PC-9 (cell line): ENCODE measurements at regions not wholly inside any gene's neighbourhood (a gene's known extent, or its start where the extent isn't known, plus 50 kb on each side); places are given as distances from the start of the nearest gene placed in this dataset.

Experiments
- BruUV-seq: library from RNA; stranded (reverse); fragments of 400-500 nt; replicated peaks from 2 replicates; lab custom pipeline; 2021; lab: Mats Ljungman, UMichigan
- CTCF ChIA-PET: fragments of 300-600 bp; sonication (Branson Sonifier 250); formaldehyde crosslinking; loops from one replicate; lab custom pipeline; 2022; ENCODE audit warnings: antibody characterized with exemption; lab: Charles Lee
- POLR2A ChIA-PET: fragments of 300-600 bp; sonication (Branson Sonifier 250); formaldehyde crosslinking; loops from one replicate; lab custom pipeline; 2022; ENCODE audit warnings: antibody characterized with exemption; ENCODE audit not compliant: unreplicated experiment; lab: Charles Lee
- DNase-seq, 2 experiments: peaks; one replicate each; pipeline versions ENCODE4 v3.0.0 to v3.0.0-alpha.2; 2015 to 2022; ENCODE audit warnings: mixed read lengths in 1 of 2
- H2AFZ ChIP-seq: fragments of 200-600 bp; sonication (generic); 2 replicates; pipeline ENCODE4 v1.8.1; 2017; ENCODE audit warnings: antibody characterized with exemption
- H3F3A ChIP-seq: fragments of 200-600 bp; sonication (generic); 2 replicates; pipeline ENCODE4 v1.8.1; 2017; ENCODE audit warnings: antibody characterized with exemption, mild to moderate bottlenecking, low read depth; ENCODE audit not compliant: insufficient read depth
- H3K27ac ChIP-seq: fragments of 200-600 bp; sonication (generic); 2 replicates; pipeline ENCODE4 v1.6.1; 2016; ENCODE audit warnings: mixed run types
- H3K27me3 ChIP-seq: fragments of 200-600 bp; sonication (generic); 2 replicates; pipeline ENCODE4 v1.6.1; 2016; ENCODE audit warnings: low read depth, mixed run types; ENCODE audit not compliant: insufficient read depth
- H3K36me3 ChIP-seq: fragments of 200-600 bp; sonication (generic); 2 replicates; pipeline ENCODE4 v1.6.1; 2016; ENCODE audit warnings: low read depth, mixed run types
- H3K4me1 ChIP-seq: fragments of 200-600 bp; sonication (generic); replicated peaks from 2 replicates; pipeline ENCODE4 v1.6.1; 2016; ENCODE audit warnings: mixed run types; ENCODE audit not compliant: insufficient read depth
- H3K4me2 ChIP-seq: fragments of 200-600 bp; sonication (generic); 2 replicates; pipeline ENCODE4 v1.6.1; 2017; ENCODE audit warnings: mixed run types
- H3K4me3 ChIP-seq: fragments of 200-600 bp; sonication (generic); 2 replicates; pipeline ENCODE4 v1.6.1; 2016; ENCODE audit warnings: mixed run types
- H3K79me2 ChIP-seq: fragments of 200-600 bp; sonication (generic); 2 replicates; pipeline ENCODE4 v1.6.1; 2017; ENCODE audit warnings: low read depth, mixed run types
- H3K9me2 ChIP-seq: fragments of 200-600 bp; sonication (generic); 2 replicates; pipeline ENCODE4 v1.8.1; 2017; ENCODE audit warnings: mild to moderate bottlenecking; ENCODE audit not compliant: insufficient read depth
- H3K9me3 ChIP-seq: fragments of 200-600 bp; sonication (generic); 2 replicates; pipeline ENCODE4 v1.8.1; 2016; ENCODE audit warnings: low read depth; ENCODE audit not compliant: insufficient read depth
- H4K20me1 ChIP-seq: fragments of 200-600 bp; sonication (generic); 2 replicates; pipeline ENCODE4 v1.8.1; 2017; ENCODE audit not compliant: insufficient read depth
- EZH2 ChIP-seq: fragments of 200-600 bp; sonication (generic); IDR thresholded peaks from 2 replicates; pipeline ENCODE4 v1.8.0; 2017; ENCODE audit warnings: antibody characterized with exemption, low read depth
- intact Hi-C: fragments of 100-400 bp; cut with micrococcal nuclease; formaldehyde crosslinking; loops from one replicate; pipeline ENCODE4 v1.10.0; 2022; ENCODE audit not compliant: unreplicated experiment
- TF ChIP-seq, protein P1 (sequence below): fragments of 200-600 bp; sonication (generic); conservative IDR thresholded peaks from 2 replicates; pipeline ENCODE4 v1.6.1; 2017; ENCODE audit warnings: mixed run types, antibody characterized with exemption, mild to moderate bottlenecking, moderate library complexity

DNA sequence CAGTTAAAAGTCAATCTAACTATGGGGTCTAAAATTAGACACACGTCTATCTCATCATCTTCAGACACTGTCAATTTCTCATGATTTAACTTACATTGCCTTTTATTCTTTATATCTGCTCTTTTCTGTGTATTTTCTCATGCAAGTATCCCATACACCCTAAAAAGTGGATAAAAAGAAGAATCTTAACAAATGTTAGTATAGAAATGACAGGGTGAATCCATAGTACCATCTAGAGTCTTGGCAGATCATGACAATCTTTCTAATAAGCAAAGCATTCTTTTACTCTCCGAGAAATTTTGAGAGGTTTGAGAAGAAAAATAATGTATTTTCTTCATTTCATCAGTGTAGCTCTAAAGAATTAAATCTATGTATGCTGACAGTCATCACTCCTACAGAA, 382.7 kb downstream of the C6orf118 start:
- H3K9me3 ChIP-seq = no peaks in the 10 kb centered on the region
- no peaks in the 10 kb centered on the region for H4K20me1 ChIP-seq
- H3K9me2 ChIP-seq = no peaks in the 10 kb centered on the region
- no peaks in the 10 kb centered on the region for H3F3A ChIP-seq
- no peaks in the 10 kb centered on the region for H3K27me3 ChIP-seq
- DNase-seq = no peak
- H3K27ac ChIP-seq = no peak overlapping the region
- no peaks in the 10 kb centered on the region for H3K79me2 ChIP-seq
- no peaks in the 10 kb centered on the region for H3K4me1 ChIP-seq
- no peaks in the 10 kb centered on the region for H3K36me3 ChIP-seq
- BruUV-seq = no TSS peak
- intact Hi-C loops = loop anchor here (2.0 to 5.0 kb wide), 2 partner anchors 1509 to 1746 kb away; no protein-coding TSS in a partner anchor
- no peak overlapping the region for H3K4me2 ChIP-seq
- no peak overlapping the region for H3K4me3 ChIP-seq
- H2AFZ ChIP-seq = no peak overlapping the region
- CTCF ChIA-PET = no interaction called here
- TF ChIP-seq, protein P1, sequence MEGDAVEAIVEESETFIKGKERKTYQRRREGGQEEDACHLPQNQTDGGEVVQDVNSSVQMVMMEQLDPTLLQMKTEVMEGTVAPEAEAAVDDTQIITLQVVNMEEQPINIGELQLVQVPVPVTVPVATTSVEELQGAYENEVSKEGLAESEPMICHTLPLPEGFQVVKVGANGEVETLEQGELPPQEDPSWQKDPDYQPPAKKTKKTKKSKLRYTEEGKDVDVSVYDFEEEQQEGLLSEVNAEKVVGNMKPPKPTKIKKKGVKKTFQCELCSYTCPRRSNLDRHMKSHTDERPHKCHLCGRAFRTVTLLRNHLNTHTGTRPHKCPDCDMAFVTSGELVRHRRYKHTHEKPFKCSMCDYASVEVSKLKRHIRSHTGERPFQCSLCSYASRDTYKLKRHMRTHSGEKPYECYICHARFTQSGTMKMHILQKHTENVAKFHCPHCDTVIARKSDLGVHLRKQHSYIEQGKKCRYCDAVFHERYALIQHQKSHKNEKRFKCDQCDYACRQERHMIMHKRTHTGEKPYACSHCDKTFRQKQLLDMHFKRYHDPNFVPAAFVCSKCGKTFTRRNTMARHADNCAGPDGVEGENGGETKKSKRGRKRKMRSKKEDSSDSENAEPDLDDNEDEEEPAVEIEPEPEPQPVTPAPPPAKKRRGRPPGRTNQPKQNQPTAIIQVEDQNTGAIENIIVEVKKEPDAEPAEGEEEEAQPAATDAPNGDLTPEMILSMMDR = no peak
- no peak for TF ChIP-seq EZH2
- POLR2A ChIA-PET = no interaction called here

DNA sequence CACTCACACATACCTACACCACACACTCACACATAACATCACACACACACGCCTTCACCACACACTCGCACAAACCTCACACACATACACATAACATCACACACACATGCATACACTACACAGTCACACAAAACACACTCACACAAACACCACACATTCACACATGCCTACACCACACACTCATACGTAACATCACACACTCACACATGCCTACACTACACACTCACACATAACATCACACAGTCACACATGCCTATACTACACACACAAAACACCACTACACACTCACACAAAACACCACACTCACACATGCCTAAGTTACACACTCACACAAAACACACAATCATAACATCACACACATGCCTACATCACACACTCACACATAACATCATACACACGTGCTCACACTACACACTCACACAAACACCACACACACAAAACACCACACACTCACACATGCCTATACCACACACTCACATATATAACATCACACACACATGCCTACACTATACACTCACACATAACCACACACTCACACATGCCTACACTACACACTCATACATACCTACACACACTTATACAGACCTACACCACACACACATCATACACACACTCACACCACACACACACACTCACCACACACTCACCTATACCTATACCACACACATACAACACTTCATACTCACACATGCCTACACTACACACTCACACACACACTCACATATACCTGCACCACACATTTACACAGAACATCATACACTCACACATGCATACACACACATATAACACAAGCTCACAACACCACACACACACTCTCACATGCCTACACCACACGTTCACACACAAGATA, 383.5 kb downstream of the C6orf118 start:
- TF ChIP-seq, protein P1 = no peak
- no peak for TF ChIP-seq EZH2
- Histone ChIP-seq H3F3A (no peaks in the 10 kb centered on the region), H3K4me2 (no peak overlapping the region), H3K27ac (no peak overlapping the region), H4K20me1 (no peaks in the 10 kb centered on the region), H2AFZ (no peak overlapping the region), H3K4me3 (no peak overlapping the region), H3K79me2 (no peaks in the 10 kb centered on the region), H3K36me3 (no peaks in the 10 kb centered on the region), H3K9me3 (no peaks in the 10 kb centered on the region), H3K4me1 (no peaks in the 10 kb centered on the region), H3K9me2 (no peaks in the 10 kb centered on the region), H3K27me3 (no peaks in the 10 kb centered on the region)
- BruUV-seq = no TSS peak
- DNase-seq = no peak
- ChIA-PET POLR2A (no interaction called here), CTCF (no interaction called here)
- intact Hi-C loops = loop anchor here (2.0 to 5.0 kb wide), 2 partner anchors 1509 to 1745 kb away; no protein-coding TSS in a partner anchor

DNA sequence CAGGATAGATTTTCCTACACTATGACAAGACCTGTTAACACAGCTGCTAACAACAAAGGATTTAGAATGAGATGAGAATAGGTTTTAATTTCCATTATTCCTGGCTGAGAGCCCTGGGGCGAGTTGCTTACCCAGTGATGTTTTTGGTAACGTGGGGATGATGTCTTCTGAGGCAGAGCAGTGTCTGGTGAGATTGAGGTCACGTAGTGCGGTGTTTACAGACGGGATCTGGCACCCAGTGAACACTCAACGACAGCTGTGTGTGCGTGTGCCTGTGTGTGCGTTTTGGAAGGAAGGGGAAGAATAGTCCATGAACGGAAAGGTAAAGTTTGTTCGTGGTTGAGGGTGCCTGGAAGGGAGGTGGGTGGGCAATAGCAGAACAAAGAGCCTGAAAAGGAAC, 384.7 kb downstream of the C6orf118 start:
- no peak overlapping the region for H3K27ac ChIP-seq
- ChIA-PET CTCF (no interaction called here), POLR2A (no interaction called here)
- no peaks in the 10 kb centered on the region for H3K9me3 ChIP-seq
- no peak overlapping the region for H2AFZ ChIP-seq
- no peak overlapping the region for H3K4me3 ChIP-seq
- no TSS peak for BruUV-seq
- no peaks in the 10 kb centered on the region for H3K9me2 ChIP-seq
- H3K36me3 ChIP-seq = no peaks in the 10 kb centered on the region
- H3K27me3 ChIP-seq = no peaks in the 10 kb centered on the region
- H4K20me1 ChIP-seq = no peaks in the 10 kb centered on the region
- no peak for DNase-seq
- H3K4me1 ChIP-seq = no peaks in the 10 kb centered on the region
- H3K4me2 ChIP-seq = no peak overlapping the region
- intact Hi-C loops = loop anchor here (5.0 kb wide), 1 partner anchor 1507 kb away; no protein-coding TSS in a partner anchor
- H3F3A ChIP-seq = no peaks in the 10 kb centered on the region
- H3K79me2 ChIP-seq = no peaks in the 10 kb centered on the region
- no peak for TF ChIP-seq EZH2
- TF ChIP-seq, protein P1 = no peak
